ENCODE measurements at regions not wholly inside any gene's neighbourhood (a gene's known extent, or its start where the extent isn't known, plus 50 kb on each side); places are given as distances from the start of the nearest gene placed in this dataset.

GRCh38 chr7:81606078-81606863 lies 163.6 kb downstream of the HGF start:
- no peak for DNase-seq

GRCh38 chr7:81605493-81605892 lies 164.4 kb downstream of the HGF start:
- DNase-seq, result no peak

GRCh38 chr7:81604808-81605174 lies 165.1 kb downstream of the HGF start:
- DNase-seq, result no peak

GRCh38 chr7:81604075-81604807 lies 165.6 kb downstream of the HGF start:
- DNase-seq, result no peak

- no peak for DNase-seq
Observed at GRCh38 chr7:81600608-81601007, 169.2 kb downstream of the HGF start.

- DNase-seq, result no peak
Observed at GRCh38 chr7:81598951-81599350, 170.9 kb downstream of the HGF start.

- no peak for DNase-seq
Observed at GRCh38 chr7:81594767-81595166, 175.1 kb downstream of the HGF start.

- no peak for DNase-seq
Observed at GRCh38 chr7:81590131-81590530, 179.7 kb downstream of the HGF start.

GRCh38 chr7:81584667-81585066 lies 185.2 kb downstream of the HGF start:
- DNase-seq, result no peak

GRCh38 chr7:81583882-81584533 lies 185.8 kb downstream of the HGF start:
- no peak for DNase-seq

- DNase-seq, result no peak
Observed at GRCh38 chr7:81583090-81583489, 186.8 kb downstream of the HGF start.

- DNase-seq, result no peak
Observed at GRCh38 chr7:81577642-81578340, 192.1 kb downstream of the HGF start.

GRCh38 chr7:81574723-81575326 lies 195.0 kb downstream of the HGF start:
- no peak for DNase-seq

- no peak for DNase-seq
Observed at GRCh38 chr7:81573932-81574331, 195.9 kb downstream of the HGF start.

- DNase-seq, result no peak
Observed at GRCh38 chr7:81573128-81573527, 196.7 kb downstream of the HGF start.

- no peak for DNase-seq
Observed at GRCh38 chr7:81562581-81562980, 207.3 kb downstream of the HGF start.

- DNase-seq, result no peak
Observed at GRCh38 chr7:81560708-81561107, 209.1 kb downstream of the HGF start.

GRCh38 chr7:81549484-81550016 lies 220.3 kb downstream of the HGF start:
- no peak for DNase-seq

- DNase-seq, result no peak
Observed at GRCh38 chr7:81534996-81535395, 234.9 kb downstream of the HGF start.

- DNase-seq, result no peak
Observed at GRCh38 chr7:81534446-81534845, 235.4 kb downstream of the HGF start.

GRCh38 chr7:81533931-81534330 lies 235.9 kb downstream of the HGF start:
- DNase-seq, result no peak

GRCh38 chr7:81533426-81533825 lies 236.4 kb downstream of the HGF start:
- no peak for DNase-seq

GRCh38 chr7:81529785-81530184 lies 240.1 kb downstream of the HGF start:
- DNase-seq, result no peak

Data from activated CD4-positive, alpha-beta T cell treated with anti-CD3 and anti-CD28 coated beads, Interleukin-10, Interleukin-2, amounts not matched to agents 100 ng/mL and 50 ng/mL, durations not matched to agents 16 hours and 8 hours (primary cell).